ENCODE measurements at regions not wholly inside any gene's neighbourhood (a gene's known extent, or its start where the extent isn't known, plus 50 kb on each side); places are given as distances from the start of the nearest gene placed in this dataset.

DNA sequence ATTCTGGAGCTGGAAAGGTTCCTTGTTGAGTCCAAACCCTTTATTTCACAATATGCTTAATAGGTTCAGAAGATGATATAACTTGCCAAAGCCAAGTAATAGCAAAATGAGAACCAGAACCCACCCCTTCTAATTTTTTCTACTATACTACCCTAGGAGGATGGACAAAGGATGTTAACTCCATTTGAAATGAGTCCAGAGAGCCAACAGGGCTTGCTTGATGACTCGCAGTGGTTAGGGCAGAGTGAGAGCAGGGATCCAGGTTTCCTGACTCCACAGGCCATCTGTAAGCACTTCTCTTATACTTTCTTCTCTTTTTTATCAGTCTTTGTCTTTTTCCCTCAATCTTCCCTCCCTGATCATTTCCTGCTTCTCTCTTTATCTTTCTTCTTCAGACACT, 668.1 kb downstream of the MED13L start:
- H4K20me1 ChIP-seq (ENCODE audit: insufficient read depth), result no peaks in the 10 kb centered on the region
- H3K9me2 ChIP-seq (ENCODE audit: insufficient read depth, low read length), result no peaks in the 10 kb centered on the region
- no peak overlapping the region for H3K9ac ChIP-seq (ENCODE audit: low read length)
- no peak overlapping the region for H2AFZ ChIP-seq (ENCODE audit: low read depth, low read length)
- no peak overlapping the region for H3K4me3 ChIP-seq (ENCODE audit: low read length)
- TF ChIP-seq EP300 (conservative IDR thresholded peaks at IDR 0.05; ENCODE audit: poor library complexity, severe bottlenecking) (no peak), SMC3 (conservative IDR thresholded peaks at IDR 0.05; ENCODE audit: poor library complexity) (no peak), POLR2AphosphoS5 (IDR thresholded peaks at IDR 0.05) (no peak), TAF1 (IDR thresholded peaks at IDR 0.05; ENCODE audit: low read depth) (no peak), MXI1 (conservative IDR thresholded peaks at IDR 0.05; ENCODE audit: poor library complexity, severe bottlenecking) (no peak), RAD21 (conservative IDR thresholded peaks at IDR 0.05) (no peak), EZH2 (IDR thresholded peaks at IDR 0.05; ENCODE audit: borderline replicate concordance, insufficient read depth, low read length, poor library complexity, severe bottlenecking) (no peak)
- TF ChIP-seq, protein P1, sequence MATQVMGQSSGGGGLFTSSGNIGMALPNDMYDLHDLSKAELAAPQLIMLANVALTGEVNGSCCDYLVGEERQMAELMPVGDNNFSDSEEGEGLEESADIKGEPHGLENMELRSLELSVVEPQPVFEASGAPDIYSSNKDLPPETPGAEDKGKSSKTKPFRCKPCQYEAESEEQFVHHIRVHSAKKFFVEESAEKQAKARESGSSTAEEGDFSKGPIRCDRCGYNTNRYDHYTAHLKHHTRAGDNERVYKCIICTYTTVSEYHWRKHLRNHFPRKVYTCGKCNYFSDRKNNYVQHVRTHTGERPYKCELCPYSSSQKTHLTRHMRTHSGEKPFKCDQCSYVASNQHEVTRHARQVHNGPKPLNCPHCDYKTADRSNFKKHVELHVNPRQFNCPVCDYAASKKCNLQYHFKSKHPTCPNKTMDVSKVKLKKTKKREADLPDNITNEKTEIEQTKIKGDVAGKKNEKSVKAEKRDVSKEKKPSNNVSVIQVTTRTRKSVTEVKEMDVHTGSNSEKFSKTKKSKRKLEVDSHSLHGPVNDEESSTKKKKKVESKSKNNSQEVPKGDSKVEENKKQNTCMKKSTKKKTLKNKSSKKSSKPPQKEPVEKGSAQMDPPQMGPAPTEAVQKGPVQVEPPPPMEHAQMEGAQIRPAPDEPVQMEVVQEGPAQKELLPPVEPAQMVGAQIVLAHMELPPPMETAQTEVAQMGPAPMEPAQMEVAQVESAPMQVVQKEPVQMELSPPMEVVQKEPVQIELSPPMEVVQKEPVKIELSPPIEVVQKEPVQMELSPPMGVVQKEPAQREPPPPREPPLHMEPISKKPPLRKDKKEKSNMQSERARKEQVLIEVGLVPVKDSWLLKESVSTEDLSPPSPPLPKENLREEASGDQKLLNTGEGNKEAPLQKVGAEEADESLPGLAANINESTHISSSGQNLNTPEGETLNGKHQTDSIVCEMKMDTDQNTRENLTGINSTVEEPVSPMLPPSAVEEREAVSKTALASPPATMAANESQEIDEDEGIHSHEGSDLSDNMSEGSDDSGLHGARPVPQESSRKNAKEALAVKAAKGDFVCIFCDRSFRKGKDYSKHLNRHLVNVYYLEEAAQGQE (IDR thresholded peaks at IDR 0.05; ENCODE audit: borderline replicate concordance), result no peak
- TF ChIP-seq, protein P2, sequence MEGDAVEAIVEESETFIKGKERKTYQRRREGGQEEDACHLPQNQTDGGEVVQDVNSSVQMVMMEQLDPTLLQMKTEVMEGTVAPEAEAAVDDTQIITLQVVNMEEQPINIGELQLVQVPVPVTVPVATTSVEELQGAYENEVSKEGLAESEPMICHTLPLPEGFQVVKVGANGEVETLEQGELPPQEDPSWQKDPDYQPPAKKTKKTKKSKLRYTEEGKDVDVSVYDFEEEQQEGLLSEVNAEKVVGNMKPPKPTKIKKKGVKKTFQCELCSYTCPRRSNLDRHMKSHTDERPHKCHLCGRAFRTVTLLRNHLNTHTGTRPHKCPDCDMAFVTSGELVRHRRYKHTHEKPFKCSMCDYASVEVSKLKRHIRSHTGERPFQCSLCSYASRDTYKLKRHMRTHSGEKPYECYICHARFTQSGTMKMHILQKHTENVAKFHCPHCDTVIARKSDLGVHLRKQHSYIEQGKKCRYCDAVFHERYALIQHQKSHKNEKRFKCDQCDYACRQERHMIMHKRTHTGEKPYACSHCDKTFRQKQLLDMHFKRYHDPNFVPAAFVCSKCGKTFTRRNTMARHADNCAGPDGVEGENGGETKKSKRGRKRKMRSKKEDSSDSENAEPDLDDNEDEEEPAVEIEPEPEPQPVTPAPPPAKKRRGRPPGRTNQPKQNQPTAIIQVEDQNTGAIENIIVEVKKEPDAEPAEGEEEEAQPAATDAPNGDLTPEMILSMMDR (IDR thresholded peaks at IDR 0.05; ENCODE audit: poor library complexity, severe bottlenecking), result no peak
- H3K79me2 ChIP-seq (replicated peaks; ENCODE audit: insufficient read depth, low read length), result no peaks in the 10 kb centered on the region
- H3K4me2 ChIP-seq (ENCODE audit: low read length), result no peak overlapping the region
- H3K27me3 ChIP-seq (ENCODE audit: insufficient read depth, low read depth, low read length), result no peaks in the 10 kb centered on the region
- no peaks in the 10 kb centered on the region for H3F3A ChIP-seq (ENCODE audit: insufficient read depth, low read length, poor library complexity, severe bottlenecking)
- no peaks in the 10 kb centered on the region for H3K9me3 ChIP-seq (ENCODE audit: low read length)
- no peak overlapping the region for H3K27ac ChIP-seq (ENCODE audit: low read length)
- no peaks in the 10 kb centered on the region for H3K36me3 ChIP-seq (ENCODE audit: insufficient read depth, low read length)

DNA sequence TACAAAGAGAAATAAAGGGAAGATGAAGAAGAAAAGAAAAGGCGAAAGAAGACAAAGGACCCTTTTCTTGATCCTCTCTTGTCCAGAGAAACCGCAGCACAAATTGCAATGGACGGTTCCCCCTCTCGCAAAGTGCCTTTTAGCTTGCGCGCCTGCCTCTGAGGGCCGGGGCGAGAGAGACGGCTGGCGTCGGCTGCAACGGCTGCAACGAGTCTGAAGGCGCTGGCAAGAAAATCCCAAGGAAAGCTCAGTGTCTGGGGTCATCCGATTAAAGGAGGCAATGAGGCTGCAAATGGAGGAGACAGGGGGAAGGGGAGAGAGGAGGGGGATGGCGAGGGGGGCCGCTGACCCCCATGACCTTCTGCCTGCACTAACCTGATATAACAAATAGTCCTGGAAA, 671.5 kb downstream of the MED13L start:
- H3K36me3 ChIP-seq (ENCODE audit: insufficient read depth, low read length), result no peaks in the 10 kb centered on the region
- H3K4me3 ChIP-seq (ENCODE audit: low read length), result no peak overlapping the region
- no peaks in the 10 kb centered on the region for H3K9me3 ChIP-seq (ENCODE audit: low read length)
- H3K4me2 ChIP-seq (ENCODE audit: low read length), result no peak overlapping the region
- no peaks in the 10 kb centered on the region for H3K79me2 ChIP-seq (replicated peaks; ENCODE audit: insufficient read depth, low read length)
- no peak overlapping the region for H3K27ac ChIP-seq (ENCODE audit: low read length)
- no peaks in the 10 kb centered on the region for H3K27me3 ChIP-seq (ENCODE audit: insufficient read depth, low read depth, low read length)
- H3K9ac ChIP-seq (ENCODE audit: low read length), result no peak overlapping the region
- TF ChIP-seq TAF1 (IDR thresholded peaks at IDR 0.05; ENCODE audit: low read depth) (no peak), EZH2 (IDR thresholded peaks at IDR 0.05; ENCODE audit: borderline replicate concordance, insufficient read depth, low read length, poor library complexity, severe bottlenecking) (no peak), EP300 (conservative IDR thresholded peaks at IDR 0.05; ENCODE audit: poor library complexity, severe bottlenecking) (no peak), RAD21 (conservative IDR thresholded peaks at IDR 0.05) (no peak), SMC3 (conservative IDR thresholded peaks at IDR 0.05; ENCODE audit: poor library complexity) (no peak), MXI1 (conservative IDR thresholded peaks at IDR 0.05; ENCODE audit: poor library complexity, severe bottlenecking) (no peak)
- TF ChIP-seq, protein P1 (IDR thresholded peaks at IDR 0.05; ENCODE audit: borderline replicate concordance), result no peak
- no peaks in the 10 kb centered on the region for H3K9me2 ChIP-seq (ENCODE audit: insufficient read depth, low read length)
- no peak overlapping the region for H2AFZ ChIP-seq (ENCODE audit: low read depth, low read length)
- no peaks in the 10 kb centered on the region for H3F3A ChIP-seq (ENCODE audit: insufficient read depth, low read length, poor library complexity, severe bottlenecking)
- no peaks in the 10 kb centered on the region for H4K20me1 ChIP-seq (ENCODE audit: insufficient read depth)
